ENCODE measurements at regions not wholly inside any gene's neighbourhood (a gene's known extent, or its start where the extent isn't known, plus 50 kb on each side); places are given as distances from the start of the nearest gene placed in this dataset.
"Not testable (repeated sequence)": the region's sequence is repeated elsewhere in the genome, so short reads cannot be mapped to it uniquely, and the experiment has no call there.

DNA sequence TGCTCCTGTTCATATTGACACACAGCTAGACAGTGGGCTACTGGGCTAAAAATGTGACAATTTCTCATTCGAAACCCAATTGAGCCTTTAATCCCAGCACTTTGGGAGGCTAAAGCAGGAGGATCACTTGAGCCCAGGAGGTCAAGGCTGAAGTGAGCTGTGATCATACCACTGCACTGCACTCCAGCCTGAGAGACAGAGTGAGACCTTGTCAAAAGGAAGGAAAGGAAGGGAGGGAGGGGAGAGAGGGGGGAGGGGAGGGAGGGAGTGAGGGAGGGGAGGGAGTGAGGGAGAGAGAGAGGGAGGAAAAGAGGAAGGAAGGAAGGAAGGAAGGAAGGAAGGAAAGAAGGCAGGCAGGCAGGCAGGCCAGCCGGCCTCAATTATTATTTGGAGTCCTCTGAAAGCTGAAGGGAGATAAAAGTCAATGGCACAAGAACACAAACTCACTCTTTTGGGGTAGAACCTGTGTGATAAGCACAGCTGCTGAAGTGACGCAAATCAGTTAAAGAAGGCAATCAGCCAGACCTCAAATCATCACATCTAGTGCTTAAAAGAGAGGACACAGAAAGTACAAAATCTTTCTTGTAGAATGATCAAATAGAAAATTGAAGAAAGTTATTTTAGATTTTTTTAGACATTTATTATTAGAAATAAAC is 98.1 kb downstream of the CCDC71L start:
- no peak for DNase-seq

DNA sequence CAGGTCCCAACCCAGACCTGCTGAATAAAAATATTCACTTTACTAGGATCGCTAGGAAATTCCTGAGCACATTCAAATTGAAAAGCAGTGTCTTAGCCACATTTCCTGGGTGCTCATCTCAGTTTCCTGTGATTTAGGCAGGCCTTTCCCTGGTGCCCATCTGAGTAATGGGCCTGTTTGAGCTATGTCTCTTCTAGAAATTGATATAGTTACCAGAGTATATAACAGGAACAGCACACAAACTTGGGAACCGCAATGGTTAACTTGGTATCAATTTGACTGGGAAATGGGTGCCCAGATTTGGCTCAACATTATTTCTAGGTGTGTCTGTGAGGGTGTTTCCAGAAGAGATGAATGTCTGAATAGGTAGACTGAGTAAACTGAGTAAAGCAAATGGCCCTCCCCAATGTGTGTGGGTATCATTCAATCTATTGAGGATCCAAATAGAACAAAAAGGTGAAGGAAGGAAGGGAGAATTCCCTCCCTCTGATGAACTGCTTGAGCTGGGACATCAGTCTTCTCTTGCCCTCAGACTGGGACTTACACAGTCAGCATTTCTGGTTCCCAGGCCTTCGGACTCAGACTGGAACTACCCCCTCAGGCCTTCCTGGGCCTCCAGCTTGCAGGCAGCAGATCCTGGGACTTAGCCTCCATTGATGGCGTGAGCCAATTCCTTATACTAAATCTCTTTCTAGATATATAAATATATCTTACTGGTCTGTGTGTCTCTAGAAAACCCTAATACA is 99.1 kb downstream of the CCDC71L start:
- no peak for DNase-seq

DNA sequence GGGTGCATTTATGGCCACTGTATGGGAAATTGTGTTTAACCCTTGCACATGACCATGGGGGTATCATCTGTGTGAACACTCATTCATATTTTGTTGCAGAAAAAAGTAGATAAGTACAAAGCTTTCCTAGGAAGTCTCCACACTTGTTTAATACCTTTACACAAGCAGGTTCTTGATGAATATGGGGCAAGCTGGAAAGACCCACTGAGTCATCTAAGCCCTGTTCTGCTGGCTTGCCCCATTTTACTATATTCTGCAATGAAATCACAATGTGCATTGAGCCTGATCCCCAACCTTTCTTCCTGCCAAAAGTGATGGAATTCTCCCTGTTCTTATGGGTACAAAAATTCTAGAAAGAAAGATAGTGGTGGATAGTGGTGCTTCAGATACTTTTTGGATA is 99.8 kb downstream of the CCDC71L start:
- no peak for DNase-seq

DNA sequence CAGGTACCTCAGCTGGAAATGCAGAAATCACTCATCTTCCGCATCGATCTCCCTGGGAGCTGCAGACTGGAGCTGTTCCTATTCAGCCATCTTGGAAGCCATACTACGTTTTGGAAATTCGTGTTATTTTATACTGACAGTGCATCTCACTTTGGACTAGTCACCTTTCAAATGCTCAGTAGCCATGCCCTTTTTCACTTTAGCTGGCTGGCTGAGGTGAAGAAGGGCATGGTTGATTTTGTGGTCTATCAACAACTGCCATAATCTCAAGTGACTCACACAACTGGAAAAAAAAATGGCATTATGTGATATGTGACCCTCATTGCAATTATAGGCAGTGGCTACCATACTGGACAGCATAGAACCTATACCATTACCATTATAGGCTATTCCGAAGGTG is 100.5 kb downstream of the CCDC71L start:
- no peak for DNase-seq

GRCh38 chr7:106556244-106556643 is 104.7 kb downstream of the CCDC71L start:
- not testable (repeated sequence) for DNase-seq

GRCh38 chr7:106554623-106555022 is 106.3 kb downstream of the CCDC71L start:
- DNase-seq = not testable (repeated sequence)

DNA sequence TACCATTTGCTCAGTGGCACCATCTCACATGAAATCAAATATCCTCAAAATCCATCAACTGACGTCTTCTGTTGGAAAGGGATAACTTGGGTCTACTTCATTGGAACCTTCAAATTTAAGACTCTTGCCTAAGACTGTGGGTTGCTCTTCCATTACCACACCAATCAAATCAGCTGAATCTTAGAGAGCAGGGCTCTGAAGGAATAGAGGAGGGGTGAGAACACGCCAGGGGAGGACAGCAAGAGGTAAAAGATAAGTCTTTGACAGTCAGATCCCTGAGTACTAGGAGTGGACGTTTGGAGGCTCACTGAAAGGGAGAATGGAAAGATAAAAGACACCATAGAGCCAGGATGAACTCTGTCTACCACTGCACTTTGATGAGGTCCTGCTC is 107.5 kb downstream of the CCDC71L start:
- no peak for DNase-seq

DNA sequence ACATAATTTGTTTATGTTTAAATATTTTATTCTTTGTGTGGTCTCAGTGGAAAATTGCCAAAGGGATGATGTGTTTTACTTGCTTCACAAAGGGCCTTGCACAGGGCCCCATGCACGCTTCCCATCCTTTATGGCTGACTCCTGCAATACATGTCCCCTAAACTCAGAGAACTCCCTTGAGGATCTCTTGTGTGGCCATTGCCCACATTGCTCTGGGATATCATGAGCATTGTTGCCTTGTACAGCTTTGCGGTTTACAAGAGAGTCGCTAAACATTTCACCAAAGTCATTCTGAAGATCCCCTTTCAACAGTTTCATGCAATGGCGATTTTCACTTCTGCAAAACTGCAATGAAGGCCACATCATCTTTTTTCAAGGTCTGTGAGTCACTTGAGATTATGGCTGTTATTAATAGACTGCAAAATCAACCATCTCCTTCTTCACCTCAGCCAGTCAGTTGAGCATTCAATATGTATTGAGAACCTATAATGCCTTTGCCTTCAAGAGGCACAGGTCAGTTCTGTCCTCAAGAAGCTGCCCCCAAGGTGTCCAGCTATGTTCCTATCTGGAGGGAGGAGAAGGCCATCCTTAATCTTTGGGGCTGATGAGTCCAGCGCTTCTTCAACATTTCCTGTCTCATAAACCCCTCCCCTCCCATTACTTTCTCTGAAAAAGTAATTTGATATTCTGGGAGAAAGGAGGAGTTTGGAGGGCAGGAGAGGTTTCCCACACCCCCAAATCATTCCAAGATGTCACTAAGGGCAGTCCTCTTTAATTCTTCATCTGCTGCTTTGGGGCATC is 108.1 kb downstream of the CCDC71L start:
- no peak for DNase-seq

DNA sequence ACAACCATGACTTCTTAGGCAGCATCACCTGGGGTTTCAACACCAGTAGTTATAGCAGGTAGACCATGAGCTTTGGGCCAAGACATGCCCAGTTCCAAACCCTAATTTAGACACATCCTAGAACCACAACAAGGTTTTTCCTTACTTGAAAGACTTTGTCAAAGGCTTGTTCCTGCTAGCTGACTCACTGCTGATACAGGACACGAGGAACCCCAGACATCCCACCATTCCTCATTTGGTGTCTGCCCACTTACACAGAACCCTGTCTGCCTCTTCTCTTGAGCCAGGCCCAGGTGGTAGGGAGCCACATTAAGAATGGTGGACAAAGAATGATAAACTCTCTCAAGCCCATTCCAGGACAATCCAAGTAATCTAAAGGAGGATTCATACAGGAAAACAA is 109.0 kb downstream of the CCDC71L start:
- DNase-seq = no peak

- no peak for DNase-seq
These were observed 112.5 kb downstream of the CCDC71L start for GRCh38 chr7:106548491-106548890.

DNA sequence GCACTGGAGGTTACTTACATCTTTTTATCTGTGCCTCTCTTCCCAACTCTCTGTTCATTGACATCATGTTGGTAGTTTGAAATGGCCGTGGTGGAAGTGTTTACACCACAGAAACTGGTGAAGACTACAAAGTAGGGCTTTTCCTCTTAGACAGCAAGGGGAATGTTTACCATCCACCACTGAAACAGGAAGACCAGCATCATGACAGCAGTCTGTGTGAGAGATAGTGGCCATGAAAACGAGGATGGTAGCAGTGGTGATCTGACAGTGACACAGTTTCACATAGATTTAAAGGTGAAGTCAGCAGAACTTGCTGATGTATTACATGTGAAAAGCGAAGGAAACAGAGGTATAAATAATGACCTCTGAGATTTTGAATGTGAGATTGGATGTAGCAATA is 115.7 kb downstream of the CCDC71L start:
- DNase-seq = no peak

DNA sequence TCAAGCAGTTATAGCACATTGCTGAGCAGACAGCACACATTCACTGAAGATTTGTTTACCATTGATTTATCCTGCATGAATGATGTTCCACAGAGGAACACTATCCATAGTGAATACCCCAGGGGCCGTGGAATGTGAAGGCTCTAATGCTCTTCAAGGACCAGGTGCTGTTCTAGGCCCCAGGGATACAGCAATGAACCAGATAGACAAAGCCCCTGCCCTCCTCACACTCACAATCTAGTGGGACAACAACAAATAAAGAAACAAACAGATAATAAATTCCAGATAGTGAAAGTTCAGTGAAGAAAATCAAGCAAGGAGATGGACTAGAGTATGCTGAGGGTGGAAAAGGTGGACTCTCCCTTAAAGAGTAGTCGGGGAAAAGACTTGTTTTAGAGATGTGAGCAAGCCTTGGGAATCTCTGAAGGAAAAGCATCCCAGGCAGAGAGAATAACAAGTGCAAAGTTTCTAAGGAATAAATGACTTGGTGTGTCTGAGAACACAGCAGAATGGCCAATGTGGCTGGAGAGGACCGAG is 117.7 kb downstream of the CCDC71L start:
- no peak for DNase-seq

DNA sequence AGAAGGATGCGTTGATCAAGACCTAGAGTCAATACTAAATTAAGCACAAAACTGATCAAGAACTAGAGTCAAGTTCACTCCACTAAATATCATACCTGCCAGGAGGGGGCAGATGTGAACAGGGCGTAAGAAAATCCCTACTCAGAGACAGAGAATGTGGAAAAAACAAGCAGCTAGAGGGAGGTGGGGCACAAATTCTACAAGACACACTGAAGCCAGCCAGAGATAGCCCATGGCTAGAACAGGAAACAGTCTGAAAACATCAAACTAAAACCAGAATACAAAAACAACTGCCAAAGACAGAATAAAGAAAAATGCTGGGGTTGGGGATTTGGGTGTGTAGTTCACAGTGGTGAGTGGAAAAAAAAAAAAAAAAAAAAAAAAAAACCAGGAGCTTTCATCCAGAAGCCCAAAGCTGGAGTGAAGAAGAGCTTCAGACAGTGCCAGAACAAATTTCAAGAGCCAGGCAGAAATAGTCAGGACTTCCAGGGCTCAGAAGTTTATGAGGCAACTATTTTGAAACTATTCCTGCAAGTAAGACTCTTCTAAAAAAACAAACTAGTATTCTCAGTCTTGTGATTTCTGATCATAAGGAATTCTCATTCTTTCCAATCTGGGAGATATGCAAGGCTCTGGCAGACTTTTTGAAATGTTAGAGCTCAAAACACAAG is 118.3 kb downstream of the CCDC71L start:
- peak; percentile 52 for DNase-seq

- DNase-seq = no peak
These were observed 122.3 kb downstream of the CCDC71L start for GRCh38 chr7:106538638-106539037.

- DNase-seq = no peak
These were observed 123.8 kb downstream of the CCDC71L start for GRCh38 chr7:106537119-106537518.

DNA sequence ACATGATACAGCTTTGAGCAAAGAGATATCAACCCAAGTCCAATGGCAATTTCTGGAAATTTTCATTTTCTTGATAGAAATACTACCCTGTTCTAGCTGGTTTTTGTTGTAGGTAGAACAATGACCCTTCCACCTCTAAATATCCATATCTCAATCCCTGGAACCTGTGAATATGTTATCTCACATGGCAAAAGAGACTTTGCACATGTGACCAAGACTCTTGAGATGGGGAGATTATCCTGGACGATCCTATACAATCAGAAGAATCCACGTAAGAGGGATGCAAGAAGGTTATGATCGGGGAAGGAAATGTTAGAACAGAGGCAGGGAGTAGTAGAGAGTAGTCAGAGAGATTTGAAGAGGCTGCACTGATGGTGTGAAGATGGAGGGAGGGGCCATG is 124.9 kb downstream of the CCDC71L start:
- no peak for DNase-seq

GRCh38 chr7:106535234-106535932 is 125.6 kb downstream of the CCDC71L start:
- DNase-seq = no peak

GRCh38 chr7:106534271-106534846 is 126.6 kb downstream of the CCDC71L start:
- no peak for DNase-seq

GRCh38 chr7:106530183-106530582 is 130.8 kb downstream of the CCDC71L start:
- not testable (repeated sequence) for DNase-seq

DNA sequence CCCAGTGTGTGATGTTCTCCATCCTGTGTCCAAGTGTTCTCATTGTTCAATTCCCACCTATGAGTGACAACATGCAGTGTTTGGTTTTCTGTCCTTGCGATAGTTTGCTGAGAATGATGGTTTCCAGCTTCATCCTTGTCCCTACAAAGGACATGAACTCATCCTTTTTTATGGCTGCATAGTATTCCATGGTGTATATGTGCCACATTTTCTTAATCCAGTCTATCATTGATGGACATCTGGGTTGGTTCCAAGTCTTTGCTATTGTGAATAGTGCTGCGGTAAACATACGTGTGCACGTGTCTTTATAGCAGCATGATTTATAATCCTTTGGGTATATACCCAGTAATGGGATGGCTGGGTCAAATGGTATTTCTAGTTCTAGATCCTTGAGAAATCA is 134.3 kb downstream of the CCDC71L start:
- not testable (repeated sequence) for DNase-seq

GRCh38 chr7:106524690-106525059 is 136.3 kb downstream of the CCDC71L start:
- no peak for DNase-seq

GRCh38 chr7:106523482-106523881 is 137.5 kb downstream of the CCDC71L start:
- DNase-seq = no peak

Data from NCI-H2107 (cell line).